GM12878 (cell line): ENCODE measurements at regions not wholly inside any gene's neighbourhood (a gene's known extent, or its start where the extent isn't known, plus 50 kb on each side); places are given as distances from the start of the nearest gene placed in this dataset.
"Not testable (repeated sequence)": the region's sequence is repeated elsewhere in the genome, so short reads cannot be mapped to it uniquely, and the experiment has no call there.

Experiments used
- ATAC-seq: fragments of 200-7000 bp; cut with Tn5 transposase; 3 replicates; pipeline ENCODE4 v1.9.1; 2020; ENCODE audit warnings: mild to moderate bottlenecking, moderate library complexity
- BruUV-seq: library from RNA; stranded (reverse); fragments of 400-500 nt; replicated peaks from 2 replicates; lab custom pipeline; 2021; lab: Mats Ljungman, UMichigan
- CTCF ChIA-PET: fragments of 300-600 bp; sonication (Branson Sonifier 250); formaldehyde crosslinking; extraction: SDS; loops from one replicate; lab custom pipeline; 2021; ENCODE audit warnings: inconsistent platforms; lab: Yijun Ruan, JAX
- POLR2A ChIA-PET: fragments of 350-600 bp; formaldehyde crosslinking; extraction: SDS; loops from one replicate; lab custom pipeline; 2021; ENCODE audit warnings: inconsistent platforms; lab: Charles Lee
- RAD21 ChIA-PET: fragments of 300-600 bp; sonication (Branson Sonifier 250); formaldehyde crosslinking; loops from one replicate; lab custom pipeline; 2023; ENCODE audit warnings: antibody characterized with exemption; ENCODE audit not compliant: unreplicated experiment; lab: Charles Lee
- SMC1A ChIA-PET: fragments of 300-600 bp; sonication (Branson Sonifier 250); formaldehyde crosslinking; loops from one replicate; lab custom pipeline; 2023; ENCODE audit not compliant: unreplicated experiment, uncharacterized antibody; lab: Charles Lee
- DNase-seq: peaks from one replicate; pipeline ENCODE4 v3.0.0-alpha.2; 2011; ENCODE audit warnings: low read depth, low spot score
- FAIRE-seq: peaks from 3 replicates; lab custom pipeline; 2011; peaks lifted over from hg19 to GRCh38; lab: Jason Lieb, UNC
- H2AFZ ChIP-seq: 2 replicates; pipeline ENCODE4 v1.6.0; 2011; ENCODE audit warnings: low read depth, low read length, control low read depth; ENCODE audit not compliant: control insufficient read depth
- H3K27ac ChIP-seq: 2 replicates; pipeline ENCODE4 v1.5.1; 2011; ENCODE audit warnings: control low read depth; ENCODE audit not compliant: control insufficient read depth, insufficient read depth
- H3K27me3 ChIP-seq, 2 experiments: replicated peaks in 1 of 2; 2 replicates each; pipeline versions ENCODE4 v1.6.0 to v1.6.1; 2011; ENCODE audit warnings: low read length in 1 of 2; ENCODE audit not compliant: control insufficient read depth in 2 of 2, insufficient read depth in 2 of 2
- H3K36me3 ChIP-seq, 2 experiments: 2 replicates each; pipeline ENCODE4 v1.5.1; 2011; ENCODE audit warnings: low read length in 1 of 2; ENCODE audit not compliant: control insufficient read depth in 2 of 2, insufficient read depth in 2 of 2
- H3K4me1 ChIP-seq: 2 replicates; pipeline ENCODE4 v1.6.1; 2011; ENCODE audit warnings: mild to moderate bottlenecking, low read length, moderate library complexity, mixed read lengths; ENCODE audit not compliant: control insufficient read depth, insufficient read depth
- H3K4me2 ChIP-seq: 2 replicates; pipeline ENCODE4 v1.6.0; 2011; ENCODE audit warnings: control low read depth; ENCODE audit not compliant: control insufficient read depth, insufficient read depth
- H3K4me3 ChIP-seq: fragments of 200-600 bp; sonication (generic); 2 replicates; pipeline ENCODE4 v1.5.1; 2016
- H3K79me2 ChIP-seq: 2 replicates; pipeline ENCODE4 v1.6.0; 2011; ENCODE audit warnings: low read length; ENCODE audit not compliant: control insufficient read depth, insufficient read depth
- H3K9ac ChIP-seq: 2 replicates; pipeline ENCODE4 v1.8.0; 2011; ENCODE audit warnings: low read length, control low read depth, mixed read lengths; ENCODE audit not compliant: control insufficient read depth, insufficient read depth
- H3K9me3 ChIP-seq: replicated peaks from 3 replicates; pipeline ENCODE4 v1.5.1; 2011; ENCODE audit warnings: mild to moderate bottlenecking, low read length; ENCODE audit not compliant: control insufficient read depth, insufficient read depth
- H4K20me1 ChIP-seq: 2 replicates; pipeline ENCODE4 v1.6.0; 2011; ENCODE audit not compliant: control insufficient read depth, insufficient read depth
- CBFB ChIP-seq: IDR thresholded peaks from 2 replicates; pipeline ENCODE4 v1.6.1; 2016; ENCODE audit warnings: antibody characterized with exemption, low read depth
- EP300 ChIP-seq, 2 experiments: fragments of 150-350 bp in 1 of 2; IDR thresholded peaks; 2 replicates each; pipeline ENCODE4 v1.6.1; 2011 to 2012; ENCODE audit warnings: low read depth in 2 of 2, low read length in 2 of 2, borderline replicate concordance in 1 of 2, improper control_type of control experiment in 1 of 2, inconsistent platforms in 1 of 2; ENCODE audit not compliant: control insufficient read depth in 1 of 2
- FOXM1 ChIP-seq: IDR thresholded peaks from 2 replicates; pipeline ENCODE4 v1.6.1; 2012; ENCODE audit warnings: low read depth, mild to moderate bottlenecking, inconsistent platforms, low read length, moderate library complexity
- NFIC ChIP-seq: IDR thresholded peaks from 2 replicates; pipeline ENCODE4 v1.6.1; 2012; ENCODE audit warnings: low read depth, mild to moderate bottlenecking, inconsistent platforms, low read length, moderate library complexity
- RCOR1 ChIP-seq: conservative IDR thresholded peaks from 2 replicates; pipeline ENCODE4 v1.6.1; 2012; ENCODE audit warnings: low read depth, low read length, improper control_type of control experiment
- SP1 ChIP-seq: IDR thresholded peaks from one replicate; pipeline ENCODE4 v1.6.1; 2011; ENCODE audit warnings: low read depth, low read length
- ZNF622 ChIP-seq: fragments of 450-650 bp; IDR thresholded peaks from 2 replicates; pipeline ENCODE4 v1.6.1; 2017; ENCODE audit warnings: mild to moderate bottlenecking, inconsistent platforms
- whole genome bisulfite sequencing: methylation state at CpG from one replicate; pipeline ENCODE4 v1.1.6; 2016; ENCODE audit warnings: low lambda C conversion rate; ENCODE audit not compliant: insufficient replicate concordance, insufficient coverage; ENCODE audit errors: missing lambda C conversion rate; 5-methylcytosine and 5-hydroxymethylcytosine counted together
- in situ Hi-C: fragments of 300-500 bp; cut with MboI; formaldehyde crosslinking; loops from 9 replicates; pipeline ENCODE4 v1.14.3; 2018; ENCODE audit warnings: mixed read lengths
- intact Hi-C: fragments of 100-400 bp; cut with micrococcal nuclease; formaldehyde crosslinking; loops from one replicate; pipeline ENCODE4 v1.14.2; 2022; ENCODE audit not compliant: unreplicated experiment

DNA sequence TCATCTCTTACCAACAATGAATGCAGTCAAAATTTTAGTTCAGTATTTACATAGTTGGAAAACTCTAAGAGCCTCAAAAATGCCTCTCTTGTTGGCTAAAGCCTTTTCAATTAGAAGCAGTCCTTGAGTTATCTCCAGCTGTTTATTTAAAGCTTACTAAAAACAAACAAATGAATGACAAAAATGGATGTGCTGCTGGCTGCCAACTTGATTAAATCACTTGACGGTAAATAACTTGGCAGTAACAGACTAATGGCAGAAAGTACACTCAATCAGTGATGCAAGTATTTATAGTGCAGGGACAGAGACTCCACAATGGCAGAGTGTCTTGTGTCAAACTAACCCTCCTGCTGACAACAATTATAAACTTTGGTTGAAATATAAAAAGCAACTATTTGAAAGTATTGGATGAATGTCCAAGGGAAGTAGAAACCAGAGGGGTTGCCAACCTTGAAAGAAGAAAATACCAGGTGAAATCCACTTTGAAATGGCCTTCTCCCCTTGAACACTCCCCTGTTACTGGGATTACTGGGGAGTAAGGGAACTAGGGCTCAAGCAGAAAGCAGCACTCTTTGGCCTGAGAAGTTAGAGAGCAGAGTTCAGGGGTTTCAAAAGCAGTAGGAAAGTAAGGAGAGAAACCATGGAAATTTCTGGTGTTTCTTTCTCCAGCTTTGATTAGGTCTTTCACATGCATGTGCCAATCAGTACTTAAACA, 245.2 kb upstream of the SPHKAP start:
- H3K4me3 ChIP-seq: no peak overlapping the region
- FAIRE-seq (no peak), ATAC-seq (no peak), DNase-seq (no peak)
- ChIA-PET CTCF (no interaction called here), RAD21 (no interaction called here), POLR2A (no interaction called here), SMC1A (no interaction called here)
- intact Hi-C loops: no loop called here
- BruUV-seq: no TSS peak
- H3K9ac ChIP-seq: no peak overlapping the region
- no peak overlapping the region for H2AFZ ChIP-seq
- no peaks in the 10 kb centered on the region for H3K36me3 ChIP-seq
- no peak for TF ChIP-seq NFIC
- TF ChIP-seq ZNF622: no peak
- no peak for TF ChIP-seq RCOR1
- TF ChIP-seq FOXM1: no peak
- TF ChIP-seq SP1: no peak
- TF ChIP-seq EP300 (IDR thresholded peaks at IDR 0.05; ENCODE audit: borderline replicate concordance in 1 of 2, control insufficient read depth in 1 of 2, low read depth in 2 of 2, low read length in 2 of 2): no peak
- TF ChIP-seq CBFB: no peak
- no peaks in the 10 kb centered on the region for H3K79me2 ChIP-seq
- no peaks in the 10 kb centered on the region for H4K20me1 ChIP-seq
- no peaks in the 10 kb centered on the region for H3K4me1 ChIP-seq
- WGBS: 64% methylated on average over 1 of the region's 1 CpG
- no peaks in the 10 kb centered on the region for H3K9me3 ChIP-seq
- no peak overlapping the region for H3K27ac ChIP-seq
- no peak overlapping the region for H3K4me2 ChIP-seq
- H3K27me3 ChIP-seq: no peaks in the 10 kb centered on the region
- in situ Hi-C loops: no loop called here

- FAIRE-seq, POLR2A ChIA-PET, BruUV-seq: not testable (repeated sequence)
Measured at GRCh38 chr2:228425411-228426060, 244.0 kb upstream of the SPHKAP start.

More at GRCh38 chr2:228425411-228426060, 244.0 kb upstream of the SPHKAP start:
- H3K27ac ChIP-seq, H3K27me3 ChIP-seq, H3K4me2 ChIP-seq, H4K20me1 ChIP-seq, H3K36me3 ChIP-seq, CTCF ChIA-PET, in situ Hi-C loops, ATAC-seq, H2AFZ ChIP-seq, H3K9ac ChIP-seq, intact Hi-C loops, H3K9me3 ChIP-seq, RAD21 ChIA-PET, DNase-seq, H3K79me2 ChIP-seq, SMC1A ChIA-PET, H3K4me1 ChIP-seq, H3K4me3 ChIP-seq: not testable (repeated sequence)
- whole genome bisulfite sequencing: 46% methylated on average over 23 of the region's 31 CpGs
